ENCODE measurements at regions not wholly inside any gene's neighbourhood (a gene's known extent, or its start where the extent isn't known, plus 50 kb on each side); places are given as distances from the start of the nearest gene placed in this dataset.
"Not testable (repeated sequence)": the region's sequence is repeated elsewhere in the genome, so short reads cannot be mapped to it uniquely, and the experiment has no call there.

DNA sequence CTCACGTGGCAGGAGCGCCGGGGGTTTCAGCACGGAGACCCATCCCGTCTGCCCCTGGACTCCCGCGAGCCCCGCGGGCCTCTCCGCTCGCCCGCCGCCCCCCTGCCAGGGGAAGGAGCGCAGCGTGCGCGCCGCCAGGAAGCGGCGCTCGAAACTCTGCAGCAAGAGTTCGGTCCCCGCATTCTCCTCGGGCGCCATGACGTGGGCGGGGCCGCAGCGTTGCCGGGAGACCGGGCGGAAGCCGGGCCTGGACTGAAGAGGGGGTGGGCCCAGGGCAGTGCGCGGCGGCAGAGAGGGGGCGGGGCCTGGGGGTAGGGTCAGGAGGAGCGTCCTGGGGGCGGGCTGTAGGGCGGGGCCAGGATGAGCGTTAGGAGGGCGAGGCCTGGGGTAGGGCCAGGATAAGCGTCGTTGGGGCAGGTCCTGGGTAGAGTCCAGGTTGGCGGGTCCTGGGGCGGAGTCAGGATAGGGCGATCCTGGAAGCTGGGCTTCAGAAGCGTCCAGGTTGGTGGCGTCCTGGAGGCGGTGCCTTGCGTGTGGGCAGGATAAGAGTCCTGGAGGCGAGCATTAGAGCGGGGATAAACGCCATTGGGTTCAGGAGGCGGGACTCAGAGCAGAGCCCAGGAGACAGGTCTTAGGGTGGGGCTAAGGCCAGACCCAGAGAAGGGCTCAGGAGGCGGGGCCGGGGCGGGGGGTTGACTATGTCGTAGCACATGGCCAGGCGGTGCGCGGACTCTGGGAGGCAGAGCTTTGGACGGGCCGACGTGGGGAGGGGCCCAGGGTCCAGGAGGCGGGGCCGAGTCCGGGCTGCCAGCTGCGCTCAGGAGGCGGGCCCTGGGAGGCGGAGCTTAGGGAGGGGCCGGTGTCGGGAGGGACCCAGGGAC is 229.0 kb upstream of the FRG2C start:
- not testable (repeated sequence) for H3K36me3 ChIP-seq (ENCODE audit: insufficient read depth); H4K20me1 ChIP-seq (ENCODE audit: insufficient read depth); H3K4me2 ChIP-seq; H3K4me3 ChIP-seq (IDR thresholded peaks at IDR 0.05; ENCODE audit: insufficient read depth, low read depth, low read length); H3K79me2 ChIP-seq (ENCODE audit: insufficient read depth, low read depth); H3K4me1 ChIP-seq (ENCODE audit: low read depth, poor library complexity, severe bottlenecking); H3K27me3 ChIP-seq (ENCODE audit: insufficient read depth, low read depth)
- Histone ChIP-seq H2AFZ (ENCODE audit: low read depth) (peak overlapping the region; percentile 30; the same call in 1 of the 2 replicates), H3K9ac (peak overlapping the region; percentile 80), H3K27ac (peak overlapping the region; percentile 59)

DNA sequence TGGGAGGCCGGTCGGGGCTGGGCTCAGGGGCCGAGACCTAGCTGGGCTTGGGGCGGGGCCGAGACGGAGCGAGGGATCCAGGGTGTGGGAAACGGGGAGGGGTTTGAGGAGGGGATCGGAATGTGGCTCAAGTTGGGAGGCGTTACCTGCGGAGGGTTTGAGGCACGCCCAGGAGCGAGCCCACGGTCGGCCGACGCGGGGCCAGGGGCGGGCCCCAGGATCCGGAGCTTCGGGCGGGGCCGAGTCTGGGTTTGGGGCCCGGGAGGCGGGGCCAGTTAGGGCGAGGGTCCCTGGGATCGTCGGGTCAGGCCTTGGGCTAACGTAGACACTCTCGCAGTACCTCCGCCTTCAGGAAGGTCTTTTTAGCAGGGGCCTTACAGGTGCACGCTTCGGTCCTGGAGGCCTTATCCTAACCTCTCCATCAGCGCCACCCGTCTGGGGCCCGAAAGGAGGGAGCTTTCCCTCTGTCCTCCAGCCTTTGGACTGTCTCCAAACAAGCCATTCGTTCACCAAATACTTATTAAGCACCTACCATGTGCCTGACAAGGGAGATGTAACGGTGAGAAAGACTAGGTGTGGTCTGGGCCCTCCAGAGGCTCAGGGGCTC is 228.2 kb upstream of the FRG2C start:
- H3K79me2 ChIP-seq (ENCODE audit: insufficient read depth, low read depth); H3K36me3 ChIP-seq (ENCODE audit: insufficient read depth); H4K20me1 ChIP-seq (ENCODE audit: insufficient read depth); H3K27ac ChIP-seq; H3K4me3 ChIP-seq (IDR thresholded peaks at IDR 0.05; ENCODE audit: insufficient read depth, low read depth, low read length); H3K4me1 ChIP-seq (ENCODE audit: low read depth, poor library complexity, severe bottlenecking); H3K27me3 ChIP-seq (ENCODE audit: insufficient read depth, low read depth): not testable (repeated sequence)
- H3K4me2 ChIP-seq = peak overlapping the region; percentile 78
- peak overlapping the region; percentile 35; the same call in 1 of the 2 replicates for H3K9ac ChIP-seq
- peak overlapping the region; percentile 67 for H2AFZ ChIP-seq (ENCODE audit: low read depth)

DNA sequence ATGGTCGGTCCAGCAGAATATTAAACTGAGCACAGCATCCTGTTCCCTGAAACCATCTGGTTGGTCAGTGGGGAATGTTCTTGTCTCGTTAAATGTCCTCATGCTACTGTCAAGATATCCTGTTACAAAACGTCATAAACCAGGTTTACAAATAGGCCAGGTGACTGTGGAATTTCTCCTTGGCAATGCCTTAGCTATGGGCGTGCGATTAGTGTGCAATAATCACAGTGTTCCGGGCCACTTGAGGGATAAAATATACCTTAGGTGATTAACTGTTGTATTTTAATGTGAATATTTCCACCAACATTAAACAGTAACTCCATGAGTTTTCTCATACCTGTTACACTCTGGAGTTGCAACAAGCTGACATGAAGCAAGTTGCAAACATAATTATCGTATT is 223.1 kb upstream of the FRG2C start:
- H2AFZ ChIP-seq (ENCODE audit: low read depth); H3K4me2 ChIP-seq; H3K9ac ChIP-seq; H3K4me1 ChIP-seq (ENCODE audit: low read depth, poor library complexity, severe bottlenecking); H3K27me3 ChIP-seq (ENCODE audit: insufficient read depth, low read depth); H3K79me2 ChIP-seq (ENCODE audit: insufficient read depth, low read depth); H3K4me3 ChIP-seq (IDR thresholded peaks at IDR 0.05; ENCODE audit: insufficient read depth, low read depth, low read length); H3K27ac ChIP-seq; H4K20me1 ChIP-seq (ENCODE audit: insufficient read depth); H3K36me3 ChIP-seq (ENCODE audit: insufficient read depth): not testable (repeated sequence)

DNA sequence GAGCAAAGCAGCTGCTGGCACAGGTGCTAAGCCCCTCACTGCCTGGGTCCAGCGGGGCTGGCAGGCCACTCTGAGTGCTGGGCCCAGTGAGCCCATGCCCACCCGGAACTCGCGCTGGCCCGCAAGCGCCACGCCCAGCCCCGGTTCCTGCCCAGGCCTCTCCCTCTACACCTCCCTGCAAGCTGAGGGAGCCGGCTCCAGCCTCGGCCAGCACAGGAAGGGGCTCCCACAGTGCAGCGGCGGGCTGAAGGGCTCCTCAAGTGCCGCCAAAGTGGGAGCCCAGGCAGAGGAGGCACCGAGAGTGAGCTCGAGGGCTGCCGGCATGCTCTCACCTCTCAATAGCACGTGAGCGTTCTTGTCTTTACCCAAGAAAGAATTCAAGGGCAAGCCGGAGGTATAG is 219.5 kb upstream of the FRG2C start:
- not testable (repeated sequence) for H3K4me3 ChIP-seq (IDR thresholded peaks at IDR 0.05; ENCODE audit: insufficient read depth, low read depth, low read length); H2AFZ ChIP-seq (ENCODE audit: low read depth); H4K20me1 ChIP-seq (ENCODE audit: insufficient read depth); H3K27me3 ChIP-seq (ENCODE audit: insufficient read depth, low read depth); H3K4me2 ChIP-seq; H3K4me1 ChIP-seq (ENCODE audit: low read depth, poor library complexity, severe bottlenecking); H3K9ac ChIP-seq; H3K79me2 ChIP-seq (ENCODE audit: insufficient read depth, low read depth); H3K27ac ChIP-seq; H3K36me3 ChIP-seq (ENCODE audit: insufficient read depth)

DNA sequence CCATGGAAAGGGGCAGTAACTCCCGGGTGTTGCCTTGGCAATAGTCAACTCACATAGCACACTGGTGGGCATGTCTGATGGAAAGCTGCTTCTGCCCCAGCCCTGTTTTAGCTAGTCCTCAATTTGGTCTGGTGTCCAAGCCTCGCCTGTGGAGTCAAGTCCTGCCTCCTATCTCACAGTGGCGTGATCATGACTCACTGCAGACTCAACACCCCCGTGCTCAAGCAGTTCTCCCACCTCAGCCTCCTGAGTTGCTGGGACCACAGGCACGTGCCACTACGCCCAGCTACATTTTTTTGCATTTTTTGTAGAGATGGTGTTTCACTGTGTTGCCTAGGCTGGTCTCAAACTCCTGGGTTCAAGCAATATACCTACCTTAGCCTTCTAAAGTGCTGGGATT is 218.9 kb upstream of the FRG2C start:
- not testable (repeated sequence) for H3K9ac ChIP-seq; H2AFZ ChIP-seq (ENCODE audit: low read depth); H3K36me3 ChIP-seq (ENCODE audit: insufficient read depth); H3K4me3 ChIP-seq (IDR thresholded peaks at IDR 0.05; ENCODE audit: insufficient read depth, low read depth, low read length); H3K4me2 ChIP-seq; H3K4me1 ChIP-seq (ENCODE audit: low read depth, poor library complexity, severe bottlenecking); H3K79me2 ChIP-seq (ENCODE audit: insufficient read depth, low read depth); H3K27me3 ChIP-seq (ENCODE audit: insufficient read depth, low read depth); H4K20me1 ChIP-seq (ENCODE audit: insufficient read depth); H3K27ac ChIP-seq

DNA sequence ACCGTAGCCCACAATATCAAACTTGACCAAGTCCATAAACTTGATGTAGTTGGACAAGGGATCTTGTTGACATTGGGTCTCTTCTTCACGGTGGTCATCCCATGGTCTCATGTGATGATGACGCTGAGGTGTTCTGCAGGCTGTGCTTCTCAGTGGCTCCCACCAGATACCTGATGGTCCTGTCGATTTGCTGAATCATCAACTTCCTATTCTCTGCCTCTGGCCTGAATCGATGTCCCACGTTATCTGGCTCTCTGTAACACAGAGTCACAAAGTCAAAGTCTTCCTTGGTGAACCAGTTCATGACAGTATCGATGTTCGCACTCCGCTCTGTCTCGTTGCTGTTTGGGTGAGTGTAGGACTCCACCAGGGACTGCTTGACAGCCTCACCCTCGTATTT is 217.2 kb upstream of the FRG2C start:
- not testable (repeated sequence) for H3K79me2 ChIP-seq (ENCODE audit: insufficient read depth, low read depth); H3K9ac ChIP-seq; H3K4me1 ChIP-seq (ENCODE audit: low read depth, poor library complexity, severe bottlenecking); H3K27ac ChIP-seq; H3K36me3 ChIP-seq (ENCODE audit: insufficient read depth); H3K27me3 ChIP-seq (ENCODE audit: insufficient read depth, low read depth); H3K4me3 ChIP-seq (IDR thresholded peaks at IDR 0.05; ENCODE audit: insufficient read depth, low read depth, low read length); H3K4me2 ChIP-seq; H4K20me1 ChIP-seq (ENCODE audit: insufficient read depth); H2AFZ ChIP-seq (ENCODE audit: low read depth)

DNA sequence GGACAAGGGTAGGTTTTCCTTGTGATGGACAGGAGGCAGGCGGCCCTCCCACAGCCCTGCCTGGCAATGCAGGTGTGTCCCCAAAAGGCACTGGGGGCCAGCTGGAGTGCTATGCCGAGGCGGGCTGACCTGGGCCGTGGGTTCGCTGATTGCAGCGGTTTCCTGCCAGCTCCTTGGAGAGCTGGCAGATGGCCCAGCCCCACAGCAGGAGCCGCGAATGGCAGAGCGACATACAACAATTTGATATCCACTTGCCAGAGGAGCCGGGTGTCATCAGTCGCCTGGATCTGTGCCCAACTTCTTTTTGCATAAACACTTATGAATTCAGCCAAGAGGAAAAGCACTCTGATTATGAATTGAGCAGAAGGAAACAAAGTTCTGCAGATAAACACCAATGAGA is 210.8 kb upstream of the FRG2C start:
- not testable (repeated sequence) for H3K9ac ChIP-seq; H3K27me3 ChIP-seq (ENCODE audit: insufficient read depth, low read depth); H3K4me2 ChIP-seq; H3K36me3 ChIP-seq (ENCODE audit: insufficient read depth); H4K20me1 ChIP-seq (ENCODE audit: insufficient read depth); H3K4me1 ChIP-seq (ENCODE audit: low read depth, poor library complexity, severe bottlenecking); H2AFZ ChIP-seq (ENCODE audit: low read depth); H3K4me3 ChIP-seq (IDR thresholded peaks at IDR 0.05; ENCODE audit: insufficient read depth, low read depth, low read length); H3K27ac ChIP-seq; H3K79me2 ChIP-seq (ENCODE audit: insufficient read depth, low read depth)

DNA sequence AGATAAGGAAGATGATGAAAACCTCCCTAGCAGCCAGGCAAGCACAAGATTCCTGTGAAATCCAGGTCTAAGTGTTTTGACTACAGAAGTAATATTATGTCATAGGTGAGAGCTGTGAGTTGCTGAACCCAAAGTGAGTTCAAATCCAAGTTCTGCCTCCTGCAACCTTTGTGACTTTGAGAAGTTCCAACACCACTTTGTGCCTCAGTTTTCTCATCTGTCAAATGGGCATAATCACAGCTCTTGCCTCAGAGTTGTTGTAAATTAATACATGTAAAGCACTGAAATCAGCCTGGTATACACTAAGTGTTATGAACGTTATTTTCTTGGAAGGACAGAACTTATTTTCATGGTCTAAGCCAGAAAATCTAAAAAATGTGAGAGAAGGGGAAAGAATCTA is 210.3 kb upstream of the FRG2C start:
- H3K4me3 ChIP-seq (IDR thresholded peaks at IDR 0.05; ENCODE audit: insufficient read depth, low read depth, low read length); H3K27me3 ChIP-seq (ENCODE audit: insufficient read depth, low read depth); H3K9ac ChIP-seq; H3K4me1 ChIP-seq (ENCODE audit: low read depth, poor library complexity, severe bottlenecking); H2AFZ ChIP-seq (ENCODE audit: low read depth); H3K79me2 ChIP-seq (ENCODE audit: insufficient read depth, low read depth); H4K20me1 ChIP-seq (ENCODE audit: insufficient read depth); H3K27ac ChIP-seq; H3K36me3 ChIP-seq (ENCODE audit: insufficient read depth); H3K4me2 ChIP-seq: not testable (repeated sequence)

DNA sequence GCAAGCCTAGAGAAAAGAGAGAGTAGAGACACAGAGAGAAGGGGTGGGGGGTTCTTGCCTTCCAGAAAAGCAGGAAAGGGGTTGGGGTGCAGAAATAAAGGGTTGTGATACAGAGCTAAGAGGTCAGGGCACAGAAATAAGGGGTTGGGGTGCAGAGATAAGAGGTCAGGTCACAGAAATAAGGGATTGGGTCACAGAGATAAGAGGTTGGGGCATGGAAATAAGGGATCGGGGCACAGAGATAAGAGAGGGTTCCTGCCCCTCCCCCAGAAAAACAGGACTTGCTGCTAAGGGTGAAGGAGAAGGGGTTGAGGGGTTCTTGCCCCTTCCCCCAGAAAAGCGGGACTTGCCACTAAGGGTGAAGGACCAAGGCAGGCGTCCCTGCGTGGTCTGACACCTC is 189.6 kb upstream of the FRG2C start:
- not testable (repeated sequence) for H3K9ac ChIP-seq; H3K4me2 ChIP-seq; H3K4me1 ChIP-seq (ENCODE audit: low read depth, poor library complexity, severe bottlenecking); H2AFZ ChIP-seq (ENCODE audit: low read depth); H3K79me2 ChIP-seq (ENCODE audit: insufficient read depth, low read depth); H3K27ac ChIP-seq; H3K27me3 ChIP-seq (ENCODE audit: insufficient read depth, low read depth); H3K36me3 ChIP-seq (ENCODE audit: insufficient read depth); H4K20me1 ChIP-seq (ENCODE audit: insufficient read depth); H3K4me3 ChIP-seq (IDR thresholded peaks at IDR 0.05; ENCODE audit: insufficient read depth, low read depth, low read length)

DNA sequence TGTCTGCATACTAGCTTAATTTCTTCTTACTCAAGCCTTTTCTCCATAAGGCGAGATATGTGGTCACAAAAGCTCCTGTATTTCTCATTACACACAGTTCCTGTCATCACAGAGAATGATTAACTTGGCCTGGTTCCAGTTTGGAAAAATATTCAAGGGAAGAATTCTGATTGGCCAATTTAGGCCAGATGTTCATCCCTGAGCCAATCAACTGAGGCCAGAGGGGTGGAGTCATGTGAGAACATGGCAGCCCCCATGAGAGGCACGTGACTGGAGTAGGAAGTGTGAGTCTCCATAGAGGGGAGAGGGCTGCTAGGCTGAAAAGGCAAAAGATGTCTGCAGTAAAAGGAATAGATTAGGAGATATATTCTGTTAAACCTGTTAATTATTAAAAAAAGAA is 167.5 kb upstream of the FRG2C start:
- not testable (repeated sequence) for H3K9ac ChIP-seq; H3K36me3 ChIP-seq (ENCODE audit: insufficient read depth); H2AFZ ChIP-seq (ENCODE audit: low read depth); H3K79me2 ChIP-seq (ENCODE audit: insufficient read depth, low read depth); H3K27ac ChIP-seq; H3K4me2 ChIP-seq; H3K4me3 ChIP-seq (IDR thresholded peaks at IDR 0.05; ENCODE audit: insufficient read depth, low read depth, low read length); H3K4me1 ChIP-seq (ENCODE audit: low read depth, poor library complexity, severe bottlenecking); H4K20me1 ChIP-seq (ENCODE audit: insufficient read depth); H3K27me3 ChIP-seq (ENCODE audit: insufficient read depth, low read depth)
